ENCODE measurements at regions not wholly inside any gene's neighbourhood (a gene's known extent, or its start where the extent isn't known, plus 50 kb on each side); places are given as distances from the start of the nearest gene placed in this dataset.

DNA sequence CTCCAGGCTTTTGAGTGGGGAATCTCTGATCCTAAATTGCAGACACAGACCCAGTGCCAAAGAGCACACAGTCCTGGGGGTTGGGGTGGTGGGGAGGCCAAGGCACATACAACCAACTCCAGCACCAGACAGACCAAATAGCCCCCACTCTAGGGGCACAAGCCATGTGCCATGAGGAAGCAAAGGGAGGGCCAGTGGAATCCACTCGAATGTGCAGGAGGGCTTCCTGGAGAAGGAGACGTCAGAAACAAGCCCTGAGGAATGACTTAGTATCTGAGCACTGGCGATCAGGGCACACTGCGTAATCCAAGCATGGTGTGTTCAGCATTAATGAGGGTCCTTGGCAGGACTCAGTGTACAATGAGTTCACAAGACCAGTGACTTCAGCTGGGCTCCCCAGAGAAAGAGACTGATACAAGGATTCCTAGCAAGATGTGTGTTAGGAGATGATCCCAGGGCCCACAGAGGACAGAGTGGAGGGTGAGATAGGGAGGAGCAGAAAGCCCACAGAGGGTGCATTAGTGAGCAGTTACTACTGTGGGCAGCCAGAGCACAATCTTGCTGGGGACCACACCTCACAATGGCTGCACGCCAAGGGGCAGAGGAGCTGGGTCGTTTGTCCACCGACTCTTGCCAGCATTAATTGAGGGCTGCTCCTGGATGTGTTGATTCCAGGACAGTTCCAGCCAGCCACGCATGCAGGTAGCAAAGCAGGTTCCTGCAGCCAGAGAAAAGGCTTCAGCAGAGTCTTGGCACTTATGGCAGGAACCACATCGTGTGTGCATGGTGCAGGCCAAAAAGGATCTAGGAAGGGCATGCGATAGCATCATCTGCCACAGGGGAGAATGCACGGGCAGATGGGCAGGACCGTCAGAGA, 152.6 kb upstream of the VSTM2B start:
- DNase-seq (no peak), ATAC-seq (no peak)
- Mint-ChIP-seq H3K36me3 (ENCODE audit: low read depth) (no peaks in the 10 kb centered on the region), H3K27me3 (peaks cover 52% of the 10 kb centered on the region), H3K27ac (no peak overlapping the region), H3K4me3 (no peak overlapping the region), H3K4me1 (no peaks in the 10 kb centered on the region)
- no peaks in the 10 kb centered on the region for H3K9me3 ChIP-seq (ENCODE audit: control insufficient read depth, low read length, poor library complexity, severe bottlenecking)

GRCh38 chr19:29375429-29376119, 150.2 kb upstream of the VSTM2B start:
- no peaks in the 10 kb centered on the region for H3K9me3 ChIP-seq (ENCODE audit: control insufficient read depth, low read length, poor library complexity, severe bottlenecking)
- Mint-ChIP-seq H3K36me3 (ENCODE audit: low read depth) (no peaks in the 10 kb centered on the region), H3K27me3 (peaks cover 68% of the 10 kb centered on the region), H3K4me1 (no peaks in the 10 kb centered on the region), H3K27ac (no peak overlapping the region), H3K4me3 (no peak overlapping the region)
- DNase-seq (no peak), ATAC-seq (no peak)

DNA sequence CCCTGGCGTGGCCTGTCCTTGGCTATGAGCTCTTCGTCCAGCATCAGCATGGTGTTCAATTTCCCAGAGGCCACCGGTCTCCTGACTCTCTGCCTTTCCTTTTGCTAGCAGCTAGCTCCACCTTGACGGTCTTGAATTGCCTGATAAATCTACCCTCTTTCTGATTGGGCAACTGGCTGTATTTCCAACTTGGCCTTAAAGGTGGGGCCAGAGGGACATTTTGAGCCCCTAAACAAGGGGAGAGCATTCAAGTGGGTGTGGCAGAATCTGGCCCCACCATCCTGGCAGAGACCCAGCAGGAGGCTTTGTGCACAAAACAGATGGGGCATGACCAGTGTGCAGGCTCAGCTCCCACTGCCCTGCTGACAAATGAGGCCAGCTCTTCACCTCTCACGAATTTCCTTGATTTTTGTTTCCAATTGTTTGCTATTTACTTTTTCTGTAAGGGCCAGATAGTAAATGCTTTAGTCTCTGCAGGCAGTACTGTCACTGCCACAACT, 148.9 kb upstream of the VSTM2B start:
- H3K36me3 Mint-ChIP-seq (ENCODE audit: low read depth): no peaks in the 10 kb centered on the region
- H3K4me3 Mint-ChIP-seq: no peak overlapping the region
- peaks cover 70% of the 10 kb centered on the region for H3K27me3 Mint-ChIP-seq
- H3K27ac Mint-ChIP-seq: no peak overlapping the region
- H3K9me3 ChIP-seq (ENCODE audit: control insufficient read depth, low read length, poor library complexity, severe bottlenecking): no peaks in the 10 kb centered on the region
- DNase-seq (no peak), ATAC-seq (no peak)
- no peaks in the 10 kb centered on the region for H3K4me1 Mint-ChIP-seq

- Mint-ChIP-seq H3K36me3 (ENCODE audit: low read depth) (no peaks in the 10 kb centered on the region), H3K4me3 (no peak overlapping the region), H3K27me3 (peaks cover 60% of the 10 kb centered on the region), H3K27ac (no peak overlapping the region), H3K4me1 (no peaks in the 10 kb centered on the region)
- no peaks in the 10 kb centered on the region for H3K9me3 ChIP-seq (ENCODE audit: control insufficient read depth, low read length, poor library complexity, severe bottlenecking)
- ATAC-seq (no peak), DNase-seq (no peak)
Observed at GRCh38 chr19:29378126-29378525, 147.7 kb upstream of the VSTM2B start.

DNA sequence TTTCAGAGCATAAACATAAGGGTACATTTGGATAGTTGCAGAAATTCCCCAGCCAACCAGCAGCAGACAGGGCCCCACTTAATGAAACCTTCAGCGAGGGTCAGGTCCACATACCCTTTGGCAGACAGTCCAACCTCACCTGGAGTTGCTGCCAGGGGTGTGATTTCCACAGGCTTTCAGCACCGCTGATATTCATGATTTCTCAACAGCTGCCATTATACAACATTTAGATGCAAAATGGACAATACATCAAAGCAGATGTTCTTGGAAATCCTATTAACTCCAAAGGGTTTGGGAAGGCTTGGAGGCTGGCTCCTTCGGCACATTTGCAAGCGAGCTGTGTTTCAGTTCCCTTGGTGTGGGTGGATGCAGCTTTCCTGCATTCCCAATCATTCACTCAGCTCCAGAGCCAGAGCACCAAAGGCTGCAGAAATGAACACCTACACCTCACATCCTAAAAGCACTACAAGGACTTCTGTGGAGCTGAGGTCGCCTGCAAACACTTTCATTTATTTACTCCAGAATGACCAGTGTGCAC, 147.2 kb upstream of the VSTM2B start:
- no peaks in the 10 kb centered on the region for H3K4me1 Mint-ChIP-seq
- ATAC-seq (no peak), DNase-seq (no peak)
- H3K4me3 Mint-ChIP-seq: no peak overlapping the region
- H3K27me3 Mint-ChIP-seq: peaks cover 56% of the 10 kb centered on the region
- H3K27ac Mint-ChIP-seq: no peak overlapping the region
- H3K36me3 Mint-ChIP-seq (ENCODE audit: low read depth): no peaks in the 10 kb centered on the region
- H3K9me3 ChIP-seq (ENCODE audit: control insufficient read depth, low read length, poor library complexity, severe bottlenecking): no peaks in the 10 kb centered on the region

GRCh38 chr19:29379257-29380021, 146.4 kb upstream of the VSTM2B start:
- H3K4me1 Mint-ChIP-seq: no peaks in the 10 kb centered on the region
- H3K27ac Mint-ChIP-seq: no peak overlapping the region
- no peak overlapping the region for H3K4me3 Mint-ChIP-seq
- no peaks in the 10 kb centered on the region for H3K9me3 ChIP-seq (ENCODE audit: control insufficient read depth, low read length, poor library complexity, severe bottlenecking)
- no peak for ATAC-seq
- peaks cover 53% of the 10 kb centered on the region for H3K27me3 Mint-ChIP-seq
- no peaks in the 10 kb centered on the region for H3K36me3 Mint-ChIP-seq (ENCODE audit: low read depth)
- no peak for DNase-seq

GRCh38 chr19:29380581-29380980, 145.2 kb upstream of the VSTM2B start:
- Mint-ChIP-seq H3K27ac (no peak overlapping the region), H3K27me3 (peaks cover 49% of the 10 kb centered on the region), H3K36me3 (ENCODE audit: low read depth) (no peaks in the 10 kb centered on the region), H3K4me1 (no peaks in the 10 kb centered on the region), H3K4me3 (no peak overlapping the region)
- DNase-seq: no peak
- no peaks in the 10 kb centered on the region for H3K9me3 ChIP-seq (ENCODE audit: control insufficient read depth, low read length, poor library complexity, severe bottlenecking)
- ATAC-seq: no peak

DNA sequence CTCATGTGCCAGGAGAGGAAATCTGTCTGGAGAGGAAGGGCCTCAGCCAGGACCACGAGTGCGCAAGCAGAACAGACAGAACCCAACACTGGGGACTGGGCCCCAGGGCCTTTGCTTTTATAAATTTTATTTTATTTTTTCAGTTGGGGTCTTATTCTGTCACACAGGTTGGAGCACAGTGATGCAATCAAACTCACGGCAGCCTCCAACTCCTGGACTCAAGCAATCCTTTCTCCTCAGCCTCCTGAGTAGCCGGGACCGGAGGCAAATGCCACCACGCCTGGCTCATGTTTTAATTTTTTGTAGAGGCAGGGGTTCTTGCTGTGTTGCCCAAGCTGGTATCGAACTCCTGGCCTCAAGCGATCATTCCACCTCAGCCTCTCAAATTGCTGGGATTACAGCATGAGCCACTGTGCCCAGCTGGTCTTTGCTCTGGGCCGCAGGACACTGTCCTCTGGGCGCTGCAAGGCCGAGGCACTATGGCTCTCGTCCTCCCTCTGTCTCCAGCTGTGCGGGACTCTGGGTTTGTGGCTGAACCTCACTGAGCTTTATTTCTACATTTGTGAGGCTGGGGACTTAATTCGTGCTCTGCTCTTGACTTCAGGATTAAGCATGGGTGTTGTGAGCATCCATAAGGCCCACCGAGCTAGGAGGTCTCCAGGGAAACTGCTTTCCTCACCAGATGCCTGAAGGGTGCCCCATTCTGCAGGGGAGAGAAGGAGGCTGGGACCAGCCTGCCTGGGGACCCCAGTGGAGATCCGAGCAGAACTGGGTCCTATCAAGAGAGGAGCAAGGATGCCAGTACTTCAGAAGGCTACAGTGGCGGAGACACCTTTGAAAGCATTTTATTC, 144.2 kb upstream of the VSTM2B start:
- H3K27me3 Mint-ChIP-seq: peaks cover 41% of the 10 kb centered on the region
- H3K27ac Mint-ChIP-seq: no peak overlapping the region

GRCh38 chr19:29383696-29384095, 142.1 kb upstream of the VSTM2B start:
- Mint-ChIP-seq H3K4me3 (no peak overlapping the region), H3K36me3 (ENCODE audit: low read depth) (no peaks in the 10 kb centered on the region), H3K27ac (no peak overlapping the region), H3K27me3 (peaks cover 41% of the 10 kb centered on the region), H3K4me1 (no peaks in the 10 kb centered on the region)
- no peaks in the 10 kb centered on the region for H3K9me3 ChIP-seq (ENCODE audit: control insufficient read depth, low read length, poor library complexity, severe bottlenecking)
- DNase-seq: no peak
- no peak for ATAC-seq

More for the DNA sequence above, 144.2 kb upstream of the VSTM2B start:
- no peaks in the 10 kb centered on the region for H3K9me3 ChIP-seq (ENCODE audit: control insufficient read depth, low read length, poor library complexity, severe bottlenecking)
- Mint-ChIP-seq H3K4me1 (no peaks in the 10 kb centered on the region), H3K4me3 (no peak overlapping the region), H3K36me3 (ENCODE audit: low read depth) (no peaks in the 10 kb centered on the region)
- no peak for DNase-seq
- ATAC-seq: no peak

DNA sequence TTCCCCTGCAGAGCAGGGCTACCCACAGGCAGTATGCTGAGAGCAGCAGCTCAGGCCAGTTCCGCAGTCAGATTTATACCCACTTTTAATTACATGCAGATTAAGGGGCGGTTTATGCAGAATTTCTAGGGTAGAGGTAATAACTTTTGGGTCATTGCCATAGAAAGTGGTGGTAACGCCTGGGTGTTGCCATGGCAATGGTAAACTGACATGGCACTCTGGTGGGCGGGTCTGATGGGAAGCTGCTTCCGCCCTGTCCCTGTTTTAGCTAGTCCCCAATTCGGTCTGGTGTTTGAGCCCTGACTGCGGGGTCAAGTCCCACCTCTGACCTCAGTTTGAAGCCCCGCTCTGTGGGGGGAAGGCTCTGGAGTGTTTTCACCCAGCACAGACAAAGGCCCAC, 141.1 kb upstream of the VSTM2B start:
- ATAC-seq (no peak), DNase-seq (no peak)
- no peaks in the 10 kb centered on the region for H3K9me3 ChIP-seq (ENCODE audit: control insufficient read depth, low read length, poor library complexity, severe bottlenecking)
- Mint-ChIP-seq H3K27ac (no peak overlapping the region), H3K4me1 (no peaks in the 10 kb centered on the region), H3K4me3 (no peak overlapping the region), H3K36me3 (ENCODE audit: low read depth) (no peaks in the 10 kb centered on the region), H3K27me3 (peaks cover 32% of the 10 kb centered on the region)

DNA sequence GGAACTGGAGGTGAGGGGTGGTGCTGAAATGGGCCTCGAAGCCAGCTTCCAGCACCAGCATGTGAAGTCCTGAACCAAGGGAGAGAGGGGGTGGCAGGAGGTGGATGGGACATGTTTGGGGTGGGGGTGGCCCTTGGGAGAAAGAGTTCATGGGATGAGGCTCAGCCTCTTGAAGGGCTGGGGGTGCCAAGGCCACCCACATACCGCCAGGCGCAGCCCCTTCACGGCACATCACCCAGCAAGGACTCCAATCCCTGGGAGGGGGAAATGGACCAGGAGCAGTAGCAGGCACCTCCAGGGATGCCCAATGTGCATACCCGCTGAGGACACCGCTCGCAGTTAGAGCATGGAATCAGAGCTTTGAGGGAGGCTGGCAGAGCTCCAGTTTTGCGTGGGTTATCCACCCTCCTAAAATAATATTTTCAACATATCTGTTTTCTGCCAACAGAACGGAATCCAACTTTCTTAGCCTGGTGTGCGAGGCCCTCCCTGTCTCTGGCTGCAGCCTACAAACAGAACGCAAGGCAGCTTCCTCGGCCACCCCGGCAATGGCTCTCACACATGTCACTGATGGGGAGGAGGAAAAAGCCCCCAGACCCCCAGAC, 140.5 kb upstream of the VSTM2B start:
- peaks cover 25% of the 10 kb centered on the region for H3K27me3 Mint-ChIP-seq
- DNase-seq: no peak
- no peaks in the 10 kb centered on the region for H3K36me3 Mint-ChIP-seq (ENCODE audit: low read depth)
- H3K27ac Mint-ChIP-seq: no peak overlapping the region
- no peaks in the 10 kb centered on the region for H3K9me3 ChIP-seq (ENCODE audit: control insufficient read depth, low read length, poor library complexity, severe bottlenecking)
- H3K4me1 Mint-ChIP-seq: no peaks in the 10 kb centered on the region
- ATAC-seq: no peak
- H3K4me3 Mint-ChIP-seq: no peak overlapping the region

DNA sequence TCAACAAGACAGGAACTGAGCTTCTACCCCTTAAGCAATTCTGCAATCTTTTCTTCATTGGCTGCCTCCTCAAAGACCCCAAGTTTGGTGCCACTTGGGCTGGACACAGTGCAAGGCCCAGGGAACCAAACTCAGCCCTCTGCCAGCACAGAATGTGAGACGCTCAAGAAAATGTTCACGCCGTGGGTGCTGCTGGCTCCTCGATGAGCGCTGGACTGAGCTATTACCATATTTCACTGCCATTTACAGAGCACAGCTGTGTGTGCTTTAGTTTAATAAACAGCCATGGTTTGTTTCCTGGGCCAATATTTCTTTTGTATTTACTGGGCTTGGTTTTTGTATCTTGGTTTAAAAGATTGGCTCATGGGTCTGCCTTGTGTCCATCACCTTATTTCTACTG, 138.8 kb upstream of the VSTM2B start:
- no peak for DNase-seq

More for the DNA sequence above, 138.8 kb upstream of the VSTM2B start:
- ATAC-seq: no peak
- Mint-ChIP-seq H3K4me3 (no peak overlapping the region), H3K27ac (no peak overlapping the region), H3K4me1 (no peaks in the 10 kb centered on the region), H3K36me3 (ENCODE audit: low read depth) (no peaks in the 10 kb centered on the region), H3K27me3 (peaks cover 14% of the 10 kb centered on the region)
- no peaks in the 10 kb centered on the region for H3K9me3 ChIP-seq (ENCODE audit: control insufficient read depth, low read length, poor library complexity, severe bottlenecking)

Measured in T-helper 17 cell (primary cell).